ENCODE measurements at regions not wholly inside any gene's neighbourhood (a gene's known extent, or its start where the extent isn't known, plus 50 kb on each side); places are given as distances from the start of the nearest gene placed in this dataset.
"Not testable (repeated sequence)": the region's sequence is repeated elsewhere in the genome, so short reads cannot be mapped to it uniquely, and the experiment has no call there.

DNA sequence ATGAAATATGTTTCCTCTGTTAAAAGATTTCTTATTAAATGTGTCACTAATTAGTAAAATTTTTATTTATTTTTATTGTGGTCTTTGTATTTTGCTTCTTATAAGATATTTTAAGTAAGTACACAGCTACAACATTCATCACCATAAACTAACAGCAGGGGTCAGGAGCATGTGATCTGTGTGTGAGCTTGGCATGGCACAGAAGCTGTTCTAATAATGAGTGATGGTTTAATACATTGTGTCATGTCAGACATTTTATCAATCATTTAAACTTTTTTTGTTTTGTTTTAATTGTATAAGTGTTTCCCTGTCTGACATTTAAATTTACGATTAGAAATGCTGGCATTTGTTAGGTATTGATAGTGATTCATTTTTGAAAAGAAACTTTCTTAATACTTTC, 585.4 kb downstream of the DSC3 start:
- DNase-seq = no peak
- no peak for ATAC-seq (replicated peaks)
- Mint-ChIP-seq H3K9me3 (peaks cover 0 to 6% of the 10 kb centered on the region in 2 donors), H3K4me1 (ENCODE audit: low read depth in 2 of 2) (no peaks in the 10 kb centered on the region), H3K27ac (no peak overlapping the region), H3K4me3 (no peak overlapping the region), H3K27me3 (no peaks in the 10 kb centered on the region), H3K36me3 (ENCODE audit: insufficient read depth) (no peaks in the 10 kb centered on the region)

GRCh38 chr18:30455741-30456140, 586.8 kb downstream of the DSC3 start:
- ATAC-seq (replicated peaks) (no peak), DNase-seq (no peak)
- Mint-ChIP-seq H3K4me3 (no peak overlapping the region), H3K36me3 (ENCODE audit: insufficient read depth) (no peaks in the 10 kb centered on the region), H3K4me1 (ENCODE audit: low read depth in 2 of 2) (no peaks in the 10 kb centered on the region), H3K27me3 (no peaks in the 10 kb centered on the region), H3K27ac (no peak overlapping the region), H3K9me3 (peaks cover 0 to 6% of the 10 kb centered on the region in 2 donors)

- Mint-ChIP-seq H3K36me3 (ENCODE audit: insufficient read depth) (no peaks in the 10 kb centered on the region), H3K27me3 (no peaks in the 10 kb centered on the region), H3K4me3 (no peak overlapping the region), H3K9me3 (peaks cover 0 to 5% of the 10 kb centered on the region in 2 donors), H3K27ac (no peak overlapping the region), H3K4me1 (ENCODE audit: low read depth in 2 of 2) (no peaks in the 10 kb centered on the region)
- DNase-seq (no peak), ATAC-seq (replicated peaks) (no peak)
These were observed 587.6 kb downstream of the DSC3 start for GRCh38 chr18:30454920-30455319.

GRCh38 chr18:30451981-30452380, 590.6 kb downstream of the DSC3 start:
- no peak for DNase-seq
- ATAC-seq (replicated peaks) = no peak
- H3K27ac Mint-ChIP-seq = no peak overlapping the region
- no peaks in the 10 kb centered on the region for H3K36me3 Mint-ChIP-seq (ENCODE audit: insufficient read depth)
- H3K9me3 Mint-ChIP-seq = peaks cover 2 to 6% of the 10 kb centered on the region in 2 donors
- no peaks in the 10 kb centered on the region for H3K27me3 Mint-ChIP-seq
- H3K4me3 Mint-ChIP-seq = no peak overlapping the region
- no peaks in the 10 kb centered on the region for H3K4me1 Mint-ChIP-seq (ENCODE audit: low read depth in 2 of 2)

DNA sequence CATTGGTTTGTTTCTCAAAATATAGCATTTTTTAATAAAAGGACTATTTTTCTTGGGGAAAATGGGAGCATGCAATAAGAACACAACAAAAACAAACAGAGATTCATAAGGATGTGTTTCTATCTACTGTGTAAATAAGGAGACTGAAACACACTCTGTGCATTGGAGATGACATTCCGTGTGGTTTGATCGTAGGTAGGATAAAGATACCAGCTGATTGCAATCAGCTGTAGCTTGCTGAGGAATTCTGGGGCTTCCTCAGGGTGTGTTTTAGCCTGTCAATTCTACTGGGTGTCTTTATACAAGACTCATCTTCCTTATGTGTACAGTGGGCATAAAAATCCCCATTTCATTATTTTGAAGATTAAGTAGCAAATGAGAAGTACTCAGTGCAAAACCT, 591.6 kb downstream of the DSC3 start:
- Mint-ChIP-seq H3K4me1 (ENCODE audit: low read depth in 2 of 2) (no peaks in the 10 kb centered on the region), H3K36me3 (ENCODE audit: insufficient read depth) (no peaks in the 10 kb centered on the region), H3K9me3 (peaks cover 2 to 6% of the 10 kb centered on the region in 2 donors), H3K4me3 (no peak overlapping the region), H3K27me3 (no peaks in the 10 kb centered on the region), H3K27ac (no peak overlapping the region)
- ATAC-seq (replicated peaks) (no peak), DNase-seq (no peak)

DNA sequence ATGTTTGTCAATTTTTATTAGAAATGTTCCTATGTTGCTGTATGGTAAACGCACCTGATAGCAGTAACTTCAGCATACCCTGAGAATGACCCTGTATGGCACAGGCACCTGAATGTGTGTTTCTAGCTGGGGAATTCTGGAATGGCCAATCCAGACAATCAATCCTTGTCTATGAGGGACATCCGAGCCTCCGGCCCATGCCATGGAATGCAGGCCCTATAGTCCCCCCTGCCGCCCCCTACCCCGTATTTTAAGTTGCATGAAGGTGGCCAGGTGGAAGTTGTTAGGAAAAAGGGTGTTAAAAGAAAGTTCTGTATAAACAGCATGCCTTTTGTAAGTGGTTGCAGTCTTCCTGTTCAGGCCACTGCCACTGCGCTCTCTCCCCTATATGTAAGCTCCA, 595.9 kb downstream of the DSC3 start:
- no peaks in the 10 kb centered on the region for H3K27me3 Mint-ChIP-seq
- peaks cover 0 to 6% of the 10 kb centered on the region in 2 donors for H3K9me3 Mint-ChIP-seq
- no peak for ATAC-seq (replicated peaks)
- no peak overlapping the region for H3K4me3 Mint-ChIP-seq
- H3K36me3 Mint-ChIP-seq (ENCODE audit: insufficient read depth) = no peaks in the 10 kb centered on the region
- H3K4me1 Mint-ChIP-seq (ENCODE audit: low read depth in 2 of 2) = no peaks in the 10 kb centered on the region
- H3K27ac Mint-ChIP-seq = no peak overlapping the region
- DNase-seq = no peak

DNA sequence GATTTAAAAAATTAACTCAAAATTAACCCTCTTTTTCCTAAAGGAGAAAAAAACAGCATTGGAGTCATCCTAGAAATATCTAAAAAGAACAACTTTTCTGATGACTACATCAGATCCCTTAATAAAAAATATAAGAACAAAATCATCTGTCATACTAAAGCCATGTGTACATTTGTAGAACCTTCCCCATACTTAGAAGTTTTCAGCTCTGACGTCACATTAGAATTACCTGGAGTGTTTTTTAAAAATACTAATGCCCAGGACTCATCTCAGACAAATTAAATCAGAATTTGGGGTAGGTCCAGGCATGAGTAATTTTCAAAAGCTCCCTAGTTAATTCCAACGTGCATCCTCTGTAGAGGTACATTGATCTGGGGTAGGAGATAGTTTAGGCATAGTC, 598.0 kb downstream of the DSC3 start:
- DNase-seq (no peak), ATAC-seq (replicated peaks) (no peak)
- H3K27ac Mint-ChIP-seq = no peak overlapping the region
- no peaks in the 10 kb centered on the region for H3K36me3 Mint-ChIP-seq (ENCODE audit: insufficient read depth)
- no peak overlapping the region for H3K4me3 Mint-ChIP-seq
- no peaks in the 10 kb centered on the region for H3K4me1 Mint-ChIP-seq (ENCODE audit: low read depth in 2 of 2)
- H3K9me3 Mint-ChIP-seq = peaks cover 0 to 6% of the 10 kb centered on the region in 2 donors
- H3K27me3 Mint-ChIP-seq = no peaks in the 10 kb centered on the region

- Mint-ChIP-seq H3K4me1 (ENCODE audit: low read depth in 2 of 2) (no peaks in the 10 kb centered on the region), H3K27me3 (no peaks in the 10 kb centered on the region), H3K4me3 (no peak overlapping the region), H3K27ac (no peak overlapping the region), H3K36me3 (ENCODE audit: insufficient read depth) (no peaks in the 10 kb centered on the region), H3K9me3 (peaks cover 0 to 6% of the 10 kb centered on the region in 2 donors)
- ATAC-seq (replicated peaks) (no peak), DNase-seq (no peak)
These were observed 602.2 kb downstream of the DSC3 start for GRCh38 chr18:30440351-30440750.

DNA sequence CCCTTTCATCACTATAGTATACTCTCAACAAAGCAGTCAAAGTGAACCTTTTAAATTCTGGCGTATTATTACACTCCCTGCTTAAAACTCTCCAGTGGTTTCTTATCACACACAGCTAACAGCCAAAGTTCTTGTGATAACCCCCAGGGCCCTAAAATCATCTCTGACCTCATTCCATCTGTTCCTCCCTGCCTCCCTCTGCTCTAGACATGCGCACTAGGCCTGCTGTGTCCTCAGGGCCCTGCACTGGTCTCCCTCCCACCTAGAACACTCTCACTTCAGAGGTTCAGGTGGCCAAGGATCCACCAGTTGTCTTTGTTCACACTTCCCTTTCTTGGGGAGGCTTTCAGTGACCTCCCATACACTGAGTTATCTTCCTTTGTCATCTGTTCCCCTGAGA, 603.4 kb downstream of the DSC3 start:
- no peaks in the 10 kb centered on the region for H3K36me3 Mint-ChIP-seq (ENCODE audit: insufficient read depth)
- peaks cover 0 to 6% of the 10 kb centered on the region in 2 donors for H3K9me3 Mint-ChIP-seq
- H3K27me3 Mint-ChIP-seq = no peaks in the 10 kb centered on the region
- H3K4me1 Mint-ChIP-seq (ENCODE audit: low read depth in 2 of 2) = no peaks in the 10 kb centered on the region
- H3K27ac Mint-ChIP-seq = no peak overlapping the region
- ATAC-seq (replicated peaks) (no peak), DNase-seq (no peak)
- no peak overlapping the region for H3K4me3 Mint-ChIP-seq

DNA sequence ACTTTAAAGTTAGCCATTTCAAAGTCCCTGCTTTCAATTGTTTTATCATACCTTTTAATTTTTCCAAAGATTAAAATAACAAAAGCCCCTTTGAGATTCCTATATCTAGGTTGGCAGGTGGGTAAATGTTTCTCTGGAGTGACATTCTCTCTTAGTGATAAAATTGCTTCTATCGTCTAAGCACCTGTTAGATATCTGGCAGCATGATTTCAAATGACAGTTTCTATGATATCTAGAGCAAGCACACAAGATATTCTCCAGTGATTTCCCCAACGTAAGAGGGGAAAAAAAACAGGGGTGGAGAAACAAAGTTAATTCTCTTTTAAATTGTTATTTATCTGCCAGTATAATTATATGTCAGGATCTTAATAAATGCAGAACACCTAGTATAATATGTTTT, 610.2 kb downstream of the DSC3 start:
- peaks cover 10 to 13% of the 10 kb centered on the region in 2 donors for H3K9me3 Mint-ChIP-seq
- no peaks in the 10 kb centered on the region for H3K4me1 Mint-ChIP-seq (ENCODE audit: low read depth in 2 of 2)
- DNase-seq (no peak), ATAC-seq (replicated peaks) (no peak)
- H3K27ac Mint-ChIP-seq = no peak overlapping the region
- no peaks in the 10 kb centered on the region for H3K36me3 Mint-ChIP-seq (ENCODE audit: insufficient read depth)
- no peaks in the 10 kb centered on the region for H3K27me3 Mint-ChIP-seq
- no peak overlapping the region for H3K4me3 Mint-ChIP-seq

DNA sequence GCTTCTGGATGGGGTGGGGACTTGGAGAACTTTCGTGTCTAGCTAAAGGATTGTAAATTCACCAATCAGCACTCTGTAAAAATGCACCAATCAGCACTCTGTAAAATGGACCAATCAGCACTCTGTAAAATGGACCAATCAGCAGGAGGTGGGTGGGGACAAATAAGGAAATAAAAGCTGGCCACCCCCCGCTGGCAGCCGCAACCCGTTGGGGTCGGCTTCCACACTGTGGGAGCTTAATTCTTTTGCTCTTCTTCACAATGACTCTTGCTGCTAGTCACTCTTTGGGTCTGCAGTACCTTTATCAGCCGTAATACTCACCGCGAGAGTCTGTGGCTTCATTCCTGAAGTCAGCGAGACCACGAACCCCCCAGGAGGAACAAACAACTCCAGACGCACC, 623.1 kb downstream of the DSC3 start:
- not testable (repeated sequence) for H3K4me3 Mint-ChIP-seq; H3K27me3 Mint-ChIP-seq; DNase-seq; H3K4me1 Mint-ChIP-seq (ENCODE audit: low read depth in 2 of 2); ATAC-seq (replicated peaks); H3K27ac Mint-ChIP-seq; H3K36me3 Mint-ChIP-seq (ENCODE audit: insufficient read depth)
- H3K9me3 Mint-ChIP-seq = peaks cover 8 to 14% of the 10 kb centered on the region in 2 donors

DNA sequence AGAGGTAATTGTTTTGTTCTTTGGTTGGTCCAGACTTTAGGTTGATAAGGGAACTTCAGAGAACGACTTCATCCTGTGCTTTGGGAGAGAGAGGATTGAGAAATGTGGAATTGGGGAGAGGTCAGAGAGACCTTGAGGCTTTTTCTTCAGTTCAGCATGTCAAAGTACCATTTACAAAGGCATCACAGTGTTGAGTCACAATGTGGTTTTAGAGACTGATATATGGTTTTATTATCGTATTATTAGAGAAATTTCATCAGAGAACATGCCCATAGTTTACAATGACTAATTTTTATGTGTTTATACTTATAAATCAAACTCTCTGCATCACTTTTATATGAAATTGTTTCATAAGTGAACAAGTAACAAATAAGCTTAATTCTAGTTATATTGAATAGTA, 626.6 kb downstream of the DSC3 start:
- no peaks in the 10 kb centered on the region for H3K36me3 Mint-ChIP-seq (ENCODE audit: insufficient read depth)

GRCh38 chr18:30409120-30409519, 633.4 kb downstream of the DSC3 start:
- Mint-ChIP-seq H3K36me3 (ENCODE audit: insufficient read depth) (no peaks in the 10 kb centered on the region), H3K9me3 (peaks cover 0 to 6% of the 10 kb centered on the region in 2 donors), H3K4me1 (ENCODE audit: low read depth in 2 of 2) (no peaks in the 10 kb centered on the region), H3K27me3 (no peaks in the 10 kb centered on the region), H3K4me3 (no peak overlapping the region), H3K27ac (no peak overlapping the region)
- ATAC-seq (replicated peaks) (no peak), DNase-seq (no peak)

More for the DNA sequence above, 626.6 kb downstream of the DSC3 start:
- H3K4me1 Mint-ChIP-seq (ENCODE audit: low read depth in 2 of 2) = no peaks in the 10 kb centered on the region
- H3K27ac Mint-ChIP-seq = no peak overlapping the region
- no peak overlapping the region for H3K4me3 Mint-ChIP-seq
- DNase-seq = no peak
- no peaks in the 10 kb centered on the region for H3K27me3 Mint-ChIP-seq
- ATAC-seq (replicated peaks) = no peak
- H3K9me3 Mint-ChIP-seq = peaks cover 6 to 16% of the 10 kb centered on the region in 2 donors

DNA sequence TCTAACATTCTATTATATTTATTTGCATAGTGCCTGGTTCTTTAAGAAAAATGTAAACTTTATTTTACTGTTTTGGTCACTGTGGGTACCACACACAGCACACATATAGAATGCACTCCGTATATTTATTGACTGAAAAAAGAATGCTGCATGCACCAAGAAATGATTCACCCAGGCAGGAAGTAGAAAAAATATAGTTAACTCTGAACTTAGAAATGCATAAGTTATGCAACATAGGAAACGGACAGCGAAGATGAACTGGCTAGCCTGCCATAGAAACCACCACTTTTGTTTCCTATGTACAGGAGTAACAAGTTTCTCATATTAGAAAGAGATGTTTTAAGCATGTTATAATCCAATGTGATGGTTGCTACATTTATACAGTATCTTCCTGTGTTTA, 635.8 kb downstream of the DSC3 start:
- no peak overlapping the region for H3K4me3 Mint-ChIP-seq
- no peaks in the 10 kb centered on the region for H3K36me3 Mint-ChIP-seq (ENCODE audit: insufficient read depth)
- no peak overlapping the region for H3K27ac Mint-ChIP-seq
- ATAC-seq (replicated peaks) (no peak), DNase-seq (no peak)
- H3K4me1 Mint-ChIP-seq (ENCODE audit: low read depth in 2 of 2) = no peaks in the 10 kb centered on the region
- no peaks in the 10 kb centered on the region for H3K27me3 Mint-ChIP-seq
- H3K9me3 Mint-ChIP-seq = peaks cover 0 to 8% of the 10 kb centered on the region in 2 donors

GRCh38 chr18:30405038-30405437, 637.5 kb downstream of the DSC3 start:
- no peak for ATAC-seq (replicated peaks)
- Mint-ChIP-seq H3K4me1 (ENCODE audit: low read depth in 2 of 2) (no peaks in the 10 kb centered on the region), H3K36me3 (ENCODE audit: insufficient read depth) (no peaks in the 10 kb centered on the region), H3K27me3 (no peaks in the 10 kb centered on the region), H3K27ac (no peak overlapping the region), H3K9me3 (peaks cover 0 to 8% of the 10 kb centered on the region in 2 donors), H3K4me3 (no peak overlapping the region)
- no peak for DNase-seq

Data from effector memory CD8-positive, alpha-beta T cell (primary cell).